GM21619 (cell line): ENCODE measurements at regions not wholly inside any gene's neighbourhood (a gene's known extent, or its start where the extent isn't known, plus 50 kb on each side); places are given as distances from the start of the nearest gene placed in this dataset.

Experiments
- ATAC-seq: cut with Tn5 transposase; IDR thresholded peaks from one replicate; pipeline ENCODE4 v1.9.1; 2021; ENCODE audit not compliant: unreplicated experiment

DNA sequence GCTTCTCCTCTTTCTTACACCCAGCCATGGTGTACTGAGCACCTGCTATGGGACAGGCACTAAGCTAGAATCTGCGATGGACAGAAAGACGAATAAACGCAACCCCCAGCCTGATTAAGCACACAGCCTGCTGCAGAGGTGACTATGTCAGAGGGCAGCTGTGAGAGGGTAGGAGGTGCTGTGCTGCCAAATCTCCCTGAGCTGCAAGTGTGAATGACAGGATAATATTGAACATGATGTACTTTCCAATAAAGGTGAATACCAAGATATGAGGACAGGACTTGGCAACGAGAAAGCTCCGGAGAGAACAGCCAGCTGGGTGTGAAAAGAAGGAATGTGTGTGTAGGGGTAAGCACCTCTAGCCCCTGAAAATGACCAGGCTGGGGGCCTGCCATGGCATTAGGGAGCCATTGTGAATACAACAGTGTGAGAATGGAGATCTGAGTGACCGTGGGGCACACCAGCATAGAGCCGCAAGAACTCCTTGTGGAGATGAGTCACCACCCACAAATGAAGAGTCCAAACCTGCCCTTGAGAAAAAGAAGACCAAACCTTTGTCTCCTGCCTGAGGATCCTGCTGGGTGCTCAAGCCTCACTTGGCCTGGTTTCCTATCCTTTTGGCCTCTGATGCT lies 83.0 kb upstream of the ATF3 start:
- ATAC-seq: no peak

DNA sequence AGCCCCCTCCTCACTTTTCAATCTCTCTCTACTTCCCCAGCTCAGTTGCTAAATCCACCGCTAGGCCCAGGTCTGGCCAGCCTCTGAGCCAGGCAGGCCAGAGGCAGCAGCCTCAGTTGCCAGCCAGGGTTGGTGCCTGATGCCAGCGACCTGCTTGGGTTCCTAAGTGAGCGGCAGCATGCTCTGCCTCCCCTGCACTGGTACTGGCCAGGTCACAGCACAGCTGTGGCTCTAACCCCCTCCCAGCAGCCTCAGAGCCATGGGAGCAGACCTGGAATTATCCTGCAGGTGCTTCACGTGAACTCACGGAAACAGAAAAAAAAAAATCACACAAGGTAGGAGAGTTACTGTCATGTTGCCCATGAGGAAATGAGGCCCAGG lies 82.5 kb upstream of the ATF3 start:
- no peak for ATAC-seq

DNA sequence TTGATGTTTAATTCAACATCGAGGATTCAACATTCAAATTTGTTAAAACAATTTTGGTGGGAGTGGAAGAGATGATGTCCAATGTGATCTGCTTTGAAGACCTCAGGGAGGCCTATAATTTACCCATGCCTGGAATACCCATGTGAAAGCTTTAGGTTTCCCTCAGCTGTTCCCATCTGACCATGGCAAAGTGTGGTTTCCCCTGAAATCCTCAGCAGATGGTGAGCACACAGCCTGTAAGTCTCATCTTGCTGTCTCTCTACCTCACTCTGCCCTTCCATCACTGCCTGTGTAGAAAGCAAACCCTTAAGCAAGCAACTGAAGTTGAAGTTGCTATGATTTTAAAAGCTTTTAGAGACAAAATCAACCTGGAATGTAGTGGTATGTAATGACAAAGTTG lies 80.1 kb upstream of the ATF3 start:
- no peak for ATAC-seq

DNA sequence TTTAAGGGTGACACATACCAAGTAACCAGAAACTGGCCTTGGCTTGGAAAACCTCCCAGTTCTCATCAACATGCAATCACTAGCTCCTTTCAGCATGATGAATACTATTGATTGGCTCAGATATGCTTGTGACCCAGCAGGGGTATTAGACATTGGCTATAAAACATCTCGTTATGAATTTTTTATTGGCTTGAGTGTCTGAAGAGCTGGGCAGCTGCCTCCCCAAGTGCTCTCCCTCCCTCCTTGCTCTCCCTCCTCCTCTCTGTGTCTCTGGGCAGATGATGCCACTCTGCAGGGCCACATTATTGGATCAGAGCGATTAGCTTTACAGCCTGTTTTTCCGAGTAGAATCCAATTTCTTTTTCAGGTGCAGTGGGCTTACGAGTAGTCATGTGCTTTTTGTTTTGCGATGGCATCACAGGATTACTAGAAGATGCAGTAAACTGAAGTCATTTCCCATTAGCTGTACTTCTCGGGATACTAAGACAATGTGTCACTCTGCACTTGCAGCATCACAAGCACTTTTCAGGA lies 79.3 kb upstream of the ATF3 start:
- no peak for ATAC-seq

DNA sequence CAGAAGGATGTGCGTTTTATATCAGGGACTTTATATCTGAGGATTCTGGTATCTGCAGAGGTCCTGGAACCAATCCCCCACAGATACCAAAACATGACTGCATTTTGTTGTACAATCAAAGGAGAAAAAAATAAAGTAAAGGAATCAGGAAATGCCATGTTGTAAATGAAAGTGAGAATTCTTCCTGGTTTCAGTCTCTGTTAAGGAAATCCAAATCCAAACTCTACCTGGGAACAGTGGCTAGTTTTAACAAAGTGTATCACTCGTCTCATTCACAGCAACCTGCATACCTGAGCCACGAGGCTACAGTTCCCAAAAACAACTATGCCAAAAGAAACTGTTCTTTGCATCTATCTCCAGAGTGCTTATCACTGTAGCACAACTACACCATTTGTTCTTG lies 77.3 kb upstream of the ATF3 start:
- ATAC-seq: no peak

DNA sequence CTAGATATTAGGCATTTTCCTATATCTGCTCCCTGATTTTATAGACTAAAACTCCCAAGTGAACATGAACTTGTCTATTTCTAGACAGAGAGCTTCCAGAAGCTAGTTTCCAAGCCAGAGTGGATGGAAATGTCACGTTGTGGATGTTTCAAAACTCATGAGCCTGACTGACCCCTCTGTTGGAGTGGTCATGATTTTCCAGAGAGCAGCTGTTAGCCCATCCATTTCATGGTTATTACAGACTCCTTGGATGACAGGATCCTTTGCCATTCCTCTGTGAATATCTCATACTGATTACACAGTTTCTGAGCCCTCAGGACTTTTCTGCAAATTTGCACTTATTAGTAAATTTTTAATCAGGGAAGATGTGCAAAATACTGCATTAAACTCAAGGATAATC lies 76.8 kb upstream of the ATF3 start:
- no peak for ATAC-seq

DNA sequence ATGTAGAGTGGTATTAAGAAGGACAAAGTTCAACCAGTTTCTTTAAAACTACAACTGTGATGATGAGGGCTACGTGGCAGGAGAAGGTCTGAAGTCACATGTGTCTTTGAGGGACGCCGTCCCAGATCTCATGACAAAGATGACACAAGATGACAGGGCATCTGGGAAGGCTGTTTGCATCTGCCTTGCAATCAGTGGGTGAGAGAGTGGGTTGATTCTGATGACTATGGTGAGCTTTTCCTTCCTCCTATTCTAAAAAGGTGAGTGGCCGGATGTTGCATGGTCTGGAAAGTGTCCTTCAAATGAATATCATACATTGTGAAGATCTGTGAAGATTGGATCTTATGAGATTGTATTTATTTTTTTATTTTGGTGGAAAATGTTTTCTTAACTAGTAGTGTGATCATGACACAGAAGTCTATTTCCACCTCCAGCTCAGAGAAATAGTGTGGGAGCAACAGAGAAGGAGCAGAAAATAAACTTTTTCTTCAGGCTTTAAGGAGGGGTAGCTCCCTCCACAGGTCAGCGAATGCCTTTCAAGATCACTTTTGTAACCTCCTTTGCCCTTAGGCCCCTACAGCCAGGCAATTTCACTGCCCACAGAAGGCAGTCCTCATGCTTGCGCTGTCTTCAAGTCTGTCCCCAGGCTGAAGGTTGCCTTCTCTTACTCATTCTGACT lies 76.0 kb upstream of the ATF3 start:
- ATAC-seq: no peak

GRCh38 chr1:212533148-212533517 lies 75.4 kb upstream of the ATF3 start:
- ATAC-seq: no peak

DNA sequence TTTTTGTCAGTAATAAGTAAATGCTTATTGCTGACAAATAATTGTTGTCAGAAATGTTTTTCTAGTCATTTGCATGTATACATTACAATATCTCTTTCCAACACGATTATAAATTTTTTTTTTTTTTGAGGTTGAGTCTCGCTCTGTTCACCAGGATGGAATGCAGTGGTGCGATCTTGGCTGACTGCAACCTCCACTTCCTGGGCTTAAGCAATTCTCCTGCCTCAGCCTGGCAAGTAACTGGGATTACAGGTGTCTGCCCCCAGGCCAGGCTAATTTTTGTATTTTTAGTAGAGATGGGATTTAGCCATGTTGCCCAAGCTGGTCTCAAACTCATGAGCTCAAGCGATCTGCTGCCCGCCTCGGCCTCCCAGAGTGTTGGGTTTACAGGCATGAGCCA lies 72.0 kb upstream of the ATF3 start:
- ATAC-seq: no peak

DNA sequence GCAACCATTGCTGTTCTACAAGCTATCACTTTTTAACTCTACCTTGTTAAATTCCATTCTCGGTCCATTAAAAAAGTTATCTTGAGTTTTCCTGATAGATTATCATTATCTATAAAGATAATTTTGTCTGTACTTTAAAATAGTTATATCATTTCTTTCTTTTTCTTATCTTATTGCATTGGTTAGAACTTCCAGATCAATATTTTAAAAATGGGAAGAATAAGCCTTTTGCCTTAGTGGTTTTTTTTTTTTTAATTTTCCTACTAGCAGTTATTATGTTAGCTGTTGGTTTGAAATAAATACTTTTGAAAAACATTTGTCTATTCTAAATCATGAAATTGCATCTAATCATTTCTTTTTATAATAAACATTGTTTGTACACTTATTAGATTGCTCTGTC lies 71.0 kb upstream of the ATF3 start:
- ATAC-seq: no peak

DNA sequence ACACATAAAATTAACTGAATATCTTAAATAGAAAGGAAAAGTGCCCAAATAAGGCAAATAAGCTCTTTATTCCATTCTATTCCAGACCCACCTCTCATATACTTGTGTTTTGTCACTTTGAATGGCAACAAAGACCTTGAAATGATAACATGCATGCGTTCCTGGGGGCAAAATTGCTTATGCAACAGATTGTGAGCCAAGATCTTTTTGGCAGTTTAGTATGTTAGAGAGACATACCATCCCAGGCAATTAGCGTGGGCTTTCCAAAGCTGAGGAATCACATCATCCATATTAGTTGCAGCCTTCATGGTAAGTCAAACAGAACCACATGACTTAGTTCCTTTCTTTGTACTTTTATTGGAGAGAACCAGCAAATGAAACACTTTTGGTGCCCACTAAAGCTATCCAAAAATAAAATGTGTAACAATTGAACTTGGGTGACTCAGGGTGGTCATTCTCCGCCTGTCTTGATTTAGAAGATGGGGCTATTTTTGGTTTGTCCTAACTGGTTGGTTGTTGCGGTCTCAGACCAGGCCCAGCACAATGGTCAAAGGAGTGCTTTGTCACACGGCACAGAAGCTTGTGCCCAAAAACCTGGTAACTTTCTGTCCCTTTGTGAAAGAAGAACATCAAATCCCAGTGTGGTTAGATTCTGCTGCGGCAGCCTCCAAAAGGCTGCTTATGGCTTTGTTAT lies 68.7 kb upstream of the ATF3 start:
- ATAC-seq: no peak

- no peak for ATAC-seq
These were observed 65.8 kb upstream of the ATF3 start for GRCh38 chr1:212542761-212543187.

GRCh38 chr1:212544110-212544509 lies 64.5 kb upstream of the ATF3 start:
- ATAC-seq: no peak

GRCh38 chr1:212545941-212546635 lies 62.5 kb upstream of the ATF3 start:
- no peak for ATAC-seq

DNA sequence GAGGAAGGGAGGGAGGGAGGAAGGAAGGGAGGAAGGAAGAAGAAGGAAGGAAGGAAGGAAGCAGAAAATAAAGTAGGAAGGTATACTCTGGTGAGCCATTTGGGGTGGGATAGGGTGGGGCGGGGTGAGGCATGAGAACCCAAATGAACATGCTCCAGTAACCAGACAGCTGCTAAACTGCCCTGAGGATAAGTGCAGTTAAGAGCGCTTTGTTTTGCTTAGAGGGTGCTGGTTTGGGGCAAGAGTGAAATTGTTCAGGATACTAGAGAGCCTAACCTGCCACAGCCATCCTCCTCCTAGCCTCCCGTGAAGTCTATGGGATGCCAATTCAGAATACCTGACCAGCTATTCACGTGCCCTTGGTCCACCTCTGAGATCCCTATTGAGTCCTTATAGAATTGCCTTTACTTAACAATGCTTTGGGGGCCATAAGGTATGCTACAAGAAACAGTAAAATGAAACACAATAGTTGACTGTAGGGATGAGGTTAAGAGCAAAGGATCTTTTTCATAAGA lies 59.0 kb upstream of the ATF3 start:
- no peak for ATAC-seq

GRCh38 chr1:212551929-212552328 lies 56.6 kb upstream of the ATF3 start:
- no peak for ATAC-seq

DNA sequence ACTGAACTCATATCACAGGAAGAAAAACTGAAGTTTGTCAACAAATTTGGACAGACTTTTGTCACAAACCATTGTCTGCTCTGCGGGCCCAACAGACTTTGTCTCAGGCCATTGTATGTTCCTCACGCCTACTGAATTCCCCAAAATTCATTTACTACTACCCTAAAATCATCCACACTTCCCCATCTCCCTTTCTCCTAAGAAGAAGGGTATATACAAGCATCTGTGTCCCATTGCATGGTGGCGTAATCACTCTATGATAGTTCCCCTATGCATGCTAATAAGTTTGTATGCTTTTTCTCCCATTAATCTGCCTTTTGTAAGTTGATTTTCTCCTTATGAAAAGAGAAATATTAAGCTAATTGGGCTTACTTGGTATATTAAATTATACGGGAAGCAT lies 54.9 kb upstream of the ATF3 start:
- ATAC-seq: no peak

- no peak for ATAC-seq
These were observed 54.2 kb upstream of the ATF3 start for GRCh38 chr1:212554401-212554800.

DNA sequence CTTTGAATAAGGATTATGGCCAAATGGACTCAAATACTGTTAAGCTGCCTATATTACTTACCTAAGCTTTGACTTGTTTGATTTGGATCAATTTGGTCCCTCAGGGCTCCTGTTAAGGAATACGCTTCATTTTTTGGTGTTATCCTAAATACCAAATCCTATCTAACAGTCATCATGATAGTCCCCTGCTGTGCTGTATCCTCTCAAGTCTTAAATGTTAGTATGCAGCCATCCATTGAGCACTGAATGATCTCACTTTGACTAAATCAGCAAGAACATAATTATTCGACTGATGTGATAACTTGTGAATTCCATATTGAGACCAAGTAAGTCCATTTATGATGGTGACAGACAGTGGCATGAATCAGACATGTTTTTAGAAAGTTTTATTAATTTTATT lies 53.1 kb upstream of the ATF3 start:
- no peak for ATAC-seq

DNA sequence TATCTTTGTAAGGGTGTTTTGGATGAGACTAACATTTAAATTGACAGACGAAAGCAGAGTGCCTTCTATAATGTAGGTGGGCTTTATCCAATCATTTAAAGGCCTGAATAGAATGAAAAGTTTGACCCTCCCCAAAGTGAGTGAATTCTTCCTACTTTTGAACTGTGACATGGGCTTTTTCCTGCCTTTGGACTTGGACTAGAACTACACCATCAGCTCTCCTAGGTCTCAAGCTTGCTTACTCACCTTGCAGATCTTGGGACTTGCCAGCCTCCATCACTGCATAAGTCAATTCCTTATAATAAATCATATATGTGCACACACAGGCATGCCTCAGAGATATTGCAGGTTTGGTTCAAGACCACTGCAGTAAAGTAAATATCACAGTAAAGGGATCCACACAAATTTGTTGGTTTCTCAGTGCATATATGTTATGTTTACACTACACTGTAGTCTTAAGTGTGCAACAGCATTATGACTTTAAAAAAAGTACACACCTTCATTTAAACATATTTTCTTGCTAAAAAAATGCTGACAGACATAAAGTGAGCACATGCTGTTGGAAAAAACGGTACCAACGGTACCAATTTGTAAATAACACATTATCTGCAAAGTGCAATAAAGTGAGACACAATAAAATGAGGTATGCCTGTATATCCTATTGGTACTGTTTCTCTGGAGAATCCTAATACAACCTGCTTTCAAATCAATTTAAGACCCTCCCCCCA lies 51.6 kb upstream of the ATF3 start:
- ATAC-seq: no peak
